NCI-H2196 (cell line): ENCODE measurements at regions not wholly inside any gene's neighbourhood (a gene's known extent, or its start where the extent isn't known, plus 50 kb on each side); places are given as distances from the start of the nearest gene placed in this dataset.
"Not testable (repeated sequence)": the region's sequence is repeated elsewhere in the genome, so short reads cannot be mapped to it uniquely, and the experiment has no call there.

ENCODE experiments used
- DNase-seq: peaks from one replicate; lab custom pipeline; 2025; ENCODE audit not compliant: unreplicated experiment; lab: John Stamatoyannopoulos, UW

DNA sequence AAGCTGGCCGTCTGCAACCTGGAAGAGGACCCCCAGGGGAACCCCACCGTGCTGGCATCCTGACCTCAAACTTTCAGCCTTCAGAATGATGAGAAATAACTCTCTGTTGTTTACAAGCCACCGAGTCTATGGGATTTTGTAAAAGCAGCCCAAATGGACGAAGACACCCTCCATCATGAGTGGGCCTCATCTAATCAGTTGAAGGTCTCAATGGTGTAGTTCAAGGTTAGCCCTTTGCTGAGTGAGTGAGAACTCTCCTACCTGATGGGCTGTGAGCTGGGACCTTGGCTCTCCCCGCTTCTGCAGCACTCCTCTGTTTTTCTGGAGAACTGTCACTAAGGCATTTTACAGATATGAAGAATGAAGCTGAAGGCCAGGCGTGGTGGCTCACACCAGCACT lies 325.9 kb upstream of the TNRC6C start:
- DNase-seq: no peak

DNA sequence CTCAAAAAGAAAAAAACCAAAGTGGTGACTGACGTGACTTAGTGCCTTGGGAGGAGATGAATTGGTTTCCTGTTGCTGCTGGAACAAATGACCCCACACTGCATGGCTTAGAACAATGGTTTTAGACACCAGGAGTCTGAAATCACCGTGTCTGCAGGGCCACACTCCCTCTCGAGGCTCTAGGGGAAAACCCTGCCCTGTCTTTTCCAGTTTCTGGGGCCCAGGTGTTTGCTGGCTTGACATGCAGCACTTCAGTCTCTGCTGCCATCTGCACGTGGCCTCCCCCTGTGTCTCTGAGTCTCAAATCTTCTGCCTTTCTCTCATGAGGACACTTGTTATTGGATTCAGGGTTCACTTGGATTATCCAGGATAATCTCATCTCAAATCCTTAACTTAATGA lies 323.8 kb upstream of the TNRC6C start:
- no peak for DNase-seq

DNA sequence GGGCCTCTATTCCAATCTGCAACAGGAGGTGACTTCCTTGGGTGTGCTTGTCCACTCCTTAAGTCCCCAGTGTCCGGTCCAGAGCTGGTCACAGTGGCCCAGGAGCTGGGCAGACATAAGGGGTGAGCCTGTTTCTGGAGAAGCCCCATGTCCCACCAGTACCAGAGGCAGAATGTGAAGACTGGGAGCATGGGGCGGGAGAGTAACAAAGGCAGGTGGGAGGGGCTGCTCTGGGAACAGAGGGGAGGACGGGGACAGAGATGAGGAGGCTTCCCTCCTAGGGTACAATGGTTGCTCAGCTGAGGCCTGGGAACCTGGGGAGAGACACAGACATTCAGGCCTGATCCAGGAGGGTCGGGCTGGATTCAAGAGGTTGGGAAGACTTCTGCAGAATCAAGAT lies 323.3 kb upstream of the TNRC6C start:
- DNase-seq: no peak

DNA sequence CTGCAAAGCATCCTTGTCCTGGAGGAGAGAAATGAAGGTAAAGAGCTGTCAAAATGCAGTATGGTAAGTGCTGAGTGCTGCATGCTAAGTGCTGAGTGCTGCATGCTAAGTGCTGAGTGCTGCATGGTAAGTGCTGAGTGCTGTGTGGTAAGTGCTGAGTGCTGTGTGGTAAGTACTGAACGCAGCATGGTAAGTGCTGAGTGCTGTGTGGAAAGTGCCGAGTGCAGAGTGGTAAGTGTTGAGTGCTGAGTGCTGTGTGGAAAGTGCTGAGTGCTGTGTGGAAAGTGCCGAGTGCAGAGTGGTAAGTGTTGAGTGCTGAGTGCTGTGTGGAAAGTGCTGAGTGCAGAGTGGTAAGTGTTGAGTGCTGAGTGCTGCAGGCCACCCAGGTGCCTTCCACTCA lies 322.7 kb upstream of the TNRC6C start:
- DNase-seq: not testable (repeated sequence)

DNA sequence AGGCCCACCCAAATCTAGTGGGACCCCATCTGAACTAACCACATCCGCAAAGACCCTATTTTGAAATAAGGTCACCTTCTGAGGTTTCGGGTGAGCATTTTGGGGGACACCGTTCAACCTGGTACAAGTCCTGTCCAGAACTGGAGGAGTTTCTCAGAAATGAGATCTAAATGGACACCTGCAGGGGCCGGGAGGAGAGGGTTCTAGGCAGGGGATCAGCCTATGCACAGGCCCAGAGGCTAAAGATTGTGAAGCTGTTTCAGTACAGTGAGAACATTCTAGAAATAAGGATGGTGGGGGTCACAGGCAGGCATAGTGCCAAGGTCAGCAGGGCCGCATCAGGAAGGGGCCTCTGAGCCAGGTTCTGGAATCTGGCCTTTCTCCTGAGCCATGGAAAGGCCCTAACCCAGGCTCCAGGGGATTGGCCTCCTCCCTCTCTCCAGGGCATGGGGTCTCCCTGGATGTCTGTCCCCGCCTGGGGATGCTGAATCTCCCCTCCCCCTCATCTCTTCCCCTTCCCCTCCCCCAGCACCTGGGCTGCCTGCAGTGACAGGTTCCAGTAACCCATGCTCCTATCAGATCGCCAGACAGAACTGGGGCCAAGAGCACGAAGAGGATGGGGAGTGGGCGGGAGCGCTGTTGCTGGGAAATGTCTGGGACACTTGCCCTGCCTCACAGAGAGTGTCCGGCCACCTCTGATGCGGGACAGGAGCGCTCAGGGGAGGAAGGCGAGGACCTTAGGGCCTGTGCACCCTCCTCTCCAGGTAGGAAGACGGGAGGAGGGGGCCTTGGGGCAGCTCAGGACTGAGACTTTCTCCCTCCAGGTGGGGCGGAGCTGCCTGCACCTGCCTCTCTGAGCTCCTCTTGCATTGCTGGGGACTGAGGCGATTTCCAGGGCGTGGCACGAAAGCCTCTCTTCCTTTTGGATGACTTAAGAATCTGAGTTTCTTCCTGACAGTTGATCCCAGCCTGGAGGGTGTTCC lies 321.4 kb upstream of the TNRC6C start:
- DNase-seq: no peak

DNA sequence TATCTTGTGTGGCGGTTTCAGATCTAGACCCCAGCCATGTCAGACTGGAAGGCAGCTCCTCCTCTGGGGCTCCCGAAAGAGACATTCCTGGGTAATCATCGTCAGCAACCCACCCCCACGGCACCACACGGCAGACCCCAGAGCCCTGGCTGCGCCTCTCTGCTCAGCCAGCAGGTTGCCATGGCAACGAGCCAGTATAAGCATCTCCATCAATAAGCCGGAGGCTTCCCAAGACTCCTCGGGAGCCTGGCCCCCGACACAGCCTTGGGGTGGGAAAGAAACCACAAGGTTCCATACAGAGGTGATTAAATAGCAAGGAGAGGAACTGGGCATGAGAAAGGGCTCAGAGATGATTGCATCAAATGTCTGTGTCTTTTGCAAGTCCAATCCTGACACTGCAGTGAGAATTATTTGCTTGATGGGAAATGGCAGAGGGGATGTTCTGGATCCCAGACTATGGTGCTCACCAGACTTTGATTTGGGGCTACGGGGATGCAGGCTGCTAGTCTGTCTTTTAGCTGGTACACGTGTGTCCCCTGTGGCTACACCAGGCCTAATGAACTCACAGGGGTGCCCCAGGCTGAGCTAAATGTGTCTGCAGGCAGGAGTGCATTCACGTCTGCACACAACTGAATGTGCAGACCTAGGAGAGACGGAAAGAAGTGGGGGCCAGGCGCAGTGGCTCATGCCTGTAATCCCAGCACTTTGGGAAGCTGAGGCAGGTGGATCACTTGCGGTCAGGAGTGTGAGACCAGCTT lies 320.5 kb upstream of the TNRC6C start:
- no peak for DNase-seq

DNA sequence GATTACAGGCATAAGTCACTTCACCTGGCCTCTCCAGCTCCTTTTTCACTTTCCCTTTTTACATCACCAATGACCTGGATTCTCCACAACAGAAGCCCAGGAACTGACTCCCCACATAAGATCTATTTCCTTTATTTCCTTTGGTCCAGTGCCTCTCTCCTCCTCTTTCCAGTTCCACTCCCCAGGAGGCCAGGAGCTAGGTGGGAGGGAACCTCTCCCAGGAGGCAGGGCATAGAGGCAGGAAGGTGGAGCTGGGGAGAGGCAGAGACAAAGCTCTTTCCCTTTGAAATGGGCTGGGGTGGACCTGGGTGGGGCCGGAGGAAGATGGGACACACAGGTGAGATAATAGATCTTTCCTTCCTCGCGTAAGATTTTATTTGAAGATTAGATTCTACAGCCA lies 318.3 kb upstream of the TNRC6C start:
- DNase-seq: no peak

DNA sequence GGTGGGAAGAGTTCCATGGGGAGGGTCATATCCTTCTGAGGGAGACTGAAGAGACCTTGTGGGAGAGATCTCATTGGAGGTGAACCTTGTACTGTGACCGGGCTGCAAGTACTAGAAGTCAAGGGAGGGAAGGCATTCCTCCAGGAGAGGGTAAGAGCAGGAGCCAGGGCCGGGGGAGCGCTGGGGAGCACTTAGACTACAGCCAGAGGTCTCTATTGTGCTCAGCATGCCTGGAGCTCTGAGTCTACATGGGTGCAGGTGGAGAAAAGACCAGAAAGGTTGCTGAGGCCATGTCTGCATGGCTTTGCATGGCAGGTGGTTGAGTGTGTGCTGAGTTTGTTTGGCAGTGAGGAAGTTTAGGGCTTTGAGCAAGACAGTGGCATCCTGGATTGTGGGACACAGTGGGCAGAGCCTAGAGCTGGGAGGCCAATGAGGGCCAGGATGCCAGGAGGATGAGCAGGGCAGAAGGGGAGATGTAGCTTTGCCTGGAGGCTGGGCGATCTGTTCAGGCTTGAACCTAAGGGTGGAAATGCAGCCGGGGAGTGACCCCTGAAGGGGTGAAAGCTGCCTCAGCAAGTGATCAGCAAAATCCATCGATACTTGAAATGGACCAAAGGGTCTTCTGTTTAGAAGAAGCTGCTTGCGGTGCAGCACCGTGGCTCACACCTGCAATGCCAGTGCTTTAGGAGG lies 317.4 kb upstream of the TNRC6C start:
- DNase-seq: no peak

DNA sequence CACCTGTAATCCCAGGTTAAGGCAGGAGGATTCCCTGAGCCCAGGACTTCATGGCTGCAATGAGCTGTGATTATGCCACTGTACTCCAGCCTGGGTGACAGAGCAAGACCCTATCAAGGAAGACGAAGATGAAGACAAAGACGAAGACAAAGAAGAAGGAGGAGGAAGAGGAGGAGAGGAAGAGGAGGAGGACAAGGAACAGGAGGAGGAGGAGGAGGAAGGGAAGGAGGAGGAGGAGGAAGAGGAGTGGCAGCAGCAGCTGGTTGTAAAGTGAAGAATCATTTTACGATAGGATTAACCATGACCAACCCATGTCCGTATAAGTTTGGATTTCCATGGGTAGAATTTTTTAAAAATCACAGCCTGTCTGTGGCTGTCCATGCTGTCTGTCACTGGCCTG lies 316.8 kb upstream of the TNRC6C start:
- DNase-seq: no peak

DNA sequence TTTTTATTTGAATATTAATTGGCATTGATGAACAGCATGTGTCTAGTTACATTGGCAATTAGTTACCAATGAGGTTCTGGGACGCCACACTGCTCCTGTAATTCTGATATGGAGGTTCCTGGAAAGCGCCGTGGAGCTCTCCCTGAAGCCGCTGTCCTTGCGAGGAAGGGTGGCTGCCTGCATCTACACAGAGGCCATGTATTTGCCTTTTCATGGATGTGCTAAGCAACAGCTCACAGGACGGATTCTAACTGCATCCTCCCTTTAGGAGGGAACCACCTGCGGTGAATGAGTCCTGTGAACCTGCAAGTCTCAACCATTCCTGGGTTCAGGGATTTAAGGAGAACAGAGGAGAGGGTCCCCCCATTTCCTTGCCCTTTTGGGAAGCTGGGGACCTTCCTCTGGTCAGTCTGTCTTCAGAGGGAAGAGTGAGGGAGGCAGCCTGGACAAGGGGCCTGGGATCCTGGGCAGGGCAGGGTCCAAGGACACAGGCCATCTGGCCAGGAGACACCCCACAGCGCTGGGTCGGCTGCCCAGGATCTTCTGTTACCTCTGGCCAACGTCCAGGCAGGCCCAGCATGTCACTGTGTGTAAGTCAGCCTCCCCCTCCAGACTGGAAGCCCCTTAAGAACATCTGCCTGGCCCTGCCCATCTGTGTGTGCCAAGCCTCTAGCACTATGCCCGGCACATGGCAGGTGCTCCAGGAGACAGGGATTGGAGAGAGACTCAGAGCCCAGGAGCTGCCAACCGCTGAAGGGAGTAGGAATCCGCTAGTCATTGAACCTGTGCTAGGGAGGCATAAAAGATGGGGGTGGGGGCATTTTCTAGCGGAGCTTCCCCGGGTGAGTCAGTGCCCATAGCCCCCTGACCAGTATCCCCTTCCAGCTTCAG lies 314.1 kb upstream of the TNRC6C start:
- peak; percentile 79 for DNase-seq

DNA sequence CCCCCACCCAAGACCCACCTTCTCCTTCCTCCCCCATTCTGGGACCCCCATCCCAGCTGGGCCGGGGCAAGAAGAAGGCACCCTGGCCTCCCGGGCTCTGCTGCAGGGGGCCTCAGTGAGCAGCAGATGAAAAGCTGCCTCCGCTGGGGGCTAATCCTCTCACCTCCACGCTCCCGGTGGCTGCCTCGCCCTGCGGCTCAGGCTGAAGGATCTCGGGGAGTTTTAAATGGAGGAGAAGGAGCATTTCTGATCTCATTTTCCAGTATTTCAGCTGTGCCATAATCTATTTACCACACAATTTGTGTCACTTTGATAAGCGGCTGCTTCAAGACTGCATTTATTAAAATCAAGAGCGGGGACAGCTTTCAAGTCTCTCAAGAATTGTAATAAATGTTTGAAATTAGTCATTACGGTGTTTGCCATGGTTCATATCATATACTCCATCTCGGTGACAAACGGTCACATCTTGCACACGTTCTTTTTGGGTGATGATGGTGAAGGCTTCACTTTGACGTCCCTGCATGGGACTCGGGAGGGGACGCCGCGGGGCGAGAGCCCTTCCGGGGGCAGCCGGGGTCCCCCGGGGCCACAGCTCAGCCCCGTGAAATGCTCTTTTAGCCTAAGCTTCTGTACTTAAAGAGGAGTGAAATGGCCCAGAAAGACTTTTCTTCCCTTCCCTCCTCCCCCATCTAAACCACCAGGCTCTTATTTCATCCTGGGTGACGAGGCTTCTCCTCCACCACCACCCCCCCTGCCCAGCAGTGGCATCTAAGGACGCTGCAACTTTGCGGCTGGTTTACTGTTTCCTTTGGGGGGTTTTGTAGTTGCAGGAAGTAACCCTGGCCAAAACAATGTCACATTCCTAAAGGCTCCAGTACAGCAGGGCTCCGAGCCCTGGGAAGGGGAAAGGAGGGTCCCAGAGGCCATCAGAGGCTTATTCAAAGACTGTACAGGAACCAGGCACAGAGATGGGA lies 313.1 kb upstream of the TNRC6C start:
- DNase-seq: no peak

DNA sequence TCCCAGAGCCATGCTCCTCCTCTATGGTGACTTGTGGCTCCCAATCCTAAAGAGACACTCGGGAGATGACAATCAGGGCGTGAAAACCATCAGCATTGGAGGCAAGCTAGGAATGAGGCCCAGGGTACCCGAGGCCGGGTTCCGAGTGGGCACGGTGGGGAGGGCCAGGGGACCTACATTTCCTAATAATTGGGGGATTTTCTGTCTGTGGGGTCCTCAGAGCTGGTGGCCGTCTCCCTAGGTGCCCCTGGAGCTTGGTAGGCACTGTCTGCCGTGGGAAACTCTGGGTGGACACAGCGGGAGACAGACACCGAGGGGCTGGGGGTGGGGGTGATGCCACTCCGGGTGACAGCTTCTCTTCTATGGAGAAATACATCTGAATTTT lies 312.5 kb upstream of the TNRC6C start:
- no peak for DNase-seq

DNA sequence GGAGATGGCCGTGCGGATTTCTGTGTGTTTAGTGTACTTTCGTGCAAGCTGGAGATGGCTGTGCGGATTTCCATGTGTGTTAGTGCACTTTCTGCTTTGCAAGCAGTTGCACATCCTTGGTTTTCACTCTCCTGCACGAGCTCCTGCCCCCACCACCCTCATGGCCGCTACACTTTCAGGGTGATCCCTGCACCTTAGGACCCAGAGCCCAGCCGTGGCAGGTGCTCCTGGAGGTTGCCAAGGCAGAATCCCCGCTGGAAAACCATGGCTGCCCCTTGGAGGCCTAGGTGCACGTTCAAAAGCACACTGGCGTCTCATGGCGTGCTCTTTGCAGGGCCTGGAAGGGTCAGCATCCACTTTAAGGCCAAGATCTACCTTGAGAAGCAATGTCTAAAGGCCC lies 311.0 kb upstream of the TNRC6C start:
- no peak for DNase-seq

DNA sequence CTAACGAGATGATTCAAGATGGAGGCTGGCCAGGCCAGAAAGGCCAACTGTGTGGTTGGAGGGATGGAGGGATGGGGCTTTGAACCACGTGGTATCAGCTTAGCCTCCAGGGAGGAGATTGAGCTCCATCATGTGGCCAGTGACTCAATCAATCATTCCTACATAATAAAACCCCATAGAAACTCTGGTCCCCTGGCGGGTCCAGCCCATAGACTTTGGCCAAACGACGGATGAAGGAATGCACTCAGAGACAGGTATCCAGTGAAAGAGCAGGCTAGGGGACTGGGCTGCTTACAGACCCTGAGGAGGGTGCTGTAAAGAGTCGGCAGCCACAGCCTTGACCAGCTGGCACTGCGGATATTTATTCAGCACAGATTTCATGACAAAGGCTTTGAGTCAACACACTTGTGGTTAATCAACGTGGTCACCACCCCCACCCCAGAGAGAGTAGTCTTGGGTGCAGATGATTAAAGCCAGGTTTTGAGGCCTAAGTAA lies 308.7 kb upstream of the TNRC6C start:
- DNase-seq: no peak

DNA sequence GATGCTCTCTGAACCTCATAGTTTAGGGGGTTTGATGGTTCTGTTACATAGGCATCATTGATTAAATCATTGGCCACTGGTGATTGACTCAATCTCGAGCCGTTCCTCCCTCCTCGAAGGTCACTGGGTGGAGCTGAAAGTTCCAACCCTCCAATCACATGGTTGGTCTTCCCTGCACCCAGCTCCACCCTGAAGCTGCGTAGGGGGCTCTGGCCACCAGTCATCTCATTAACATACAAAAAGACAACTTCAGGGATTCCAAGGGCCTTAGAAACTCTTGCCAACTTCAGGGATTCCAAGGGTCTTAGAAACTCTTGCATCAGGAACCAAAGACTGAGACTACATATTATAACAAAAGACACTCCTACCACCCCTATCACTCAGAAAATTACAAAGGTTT lies 306.5 kb upstream of the TNRC6C start:
- no peak for DNase-seq

DNA sequence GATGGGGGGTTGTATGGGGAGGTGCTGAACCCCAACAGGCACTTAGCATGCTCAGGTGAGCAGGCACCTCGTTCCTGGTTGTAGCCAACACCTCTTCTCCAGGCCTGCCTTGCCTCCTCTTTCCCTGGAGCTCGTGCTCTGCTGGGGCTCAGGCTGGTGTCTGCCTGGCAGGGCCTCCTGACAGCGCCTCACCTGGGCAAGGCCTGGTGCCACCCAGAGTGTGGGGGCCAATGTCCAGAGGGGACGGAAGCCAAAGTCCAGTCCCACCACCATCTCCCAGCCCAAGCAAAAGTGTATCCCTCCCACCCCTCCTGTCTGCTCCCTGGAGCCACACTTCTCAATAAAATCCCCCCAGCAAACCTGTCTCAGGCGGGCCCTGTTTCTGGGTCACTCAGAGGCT lies 304.2 kb upstream of the TNRC6C start:
- DNase-seq: no peak

DNA sequence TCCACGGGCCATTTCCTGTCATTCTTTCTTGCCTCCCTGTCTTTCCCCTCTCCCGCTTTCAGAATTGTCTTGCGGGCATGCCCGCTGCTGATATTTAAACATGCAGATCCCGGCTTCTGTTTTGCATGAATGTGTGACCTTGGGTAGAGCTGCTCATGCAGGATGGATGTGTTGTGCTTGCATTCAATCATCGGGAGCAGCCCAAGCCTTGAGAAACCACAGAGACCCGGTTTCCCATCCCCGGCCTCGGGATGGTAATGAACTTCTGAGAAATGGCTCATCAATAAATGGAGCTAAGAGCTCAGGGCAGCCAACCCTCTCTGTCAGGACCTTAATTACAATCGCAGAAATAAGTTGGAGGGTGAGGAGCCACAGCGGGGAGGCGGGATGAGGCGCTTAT lies 303.7 kb upstream of the TNRC6C start:
- DNase-seq: no peak

DNA sequence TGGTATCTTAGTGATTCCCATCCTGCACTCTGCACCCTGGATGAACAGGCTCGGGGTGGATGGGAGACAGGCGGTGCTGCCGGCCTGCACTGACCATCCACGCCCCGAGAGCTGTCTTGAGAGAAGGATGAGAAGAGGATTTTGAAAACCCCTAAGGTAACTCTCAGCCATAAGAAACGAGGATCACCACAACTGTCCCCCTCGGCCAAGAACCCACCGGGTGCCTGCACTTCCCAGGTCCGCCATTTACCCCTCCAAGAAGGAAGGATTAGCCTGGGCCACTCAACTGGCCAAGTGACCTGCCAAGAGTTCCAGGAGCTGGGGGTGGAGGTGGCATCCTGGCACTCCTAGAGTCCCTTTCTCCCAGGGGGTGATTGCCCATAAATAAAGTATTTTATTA lies 302.4 kb upstream of the TNRC6C start:
- DNase-seq: no peak

DNA sequence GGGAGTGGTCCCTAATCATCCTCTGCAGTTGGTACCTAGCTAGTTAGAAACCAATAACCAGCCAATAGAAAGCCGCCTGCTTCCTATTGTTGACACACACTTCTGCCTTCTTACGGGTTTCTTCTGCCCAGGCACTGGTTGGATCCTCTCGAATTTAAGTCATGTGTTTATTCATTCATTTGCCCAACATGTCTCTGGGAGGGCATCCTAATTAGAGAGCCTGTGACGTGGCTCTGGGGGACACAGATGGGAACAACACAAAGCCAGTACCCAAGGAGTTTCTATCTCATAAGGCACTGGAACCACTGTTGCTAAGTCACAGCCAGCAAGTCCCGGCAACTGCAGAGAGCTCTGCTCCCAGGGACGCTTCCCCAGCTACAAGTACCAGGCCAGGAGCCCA lies 300.7 kb upstream of the TNRC6C start:
- no peak for DNase-seq
